ENCODE measurements at regions not wholly inside any gene's neighbourhood (a gene's known extent, or its start where the extent isn't known, plus 50 kb on each side); places are given as distances from the start of the nearest gene placed in this dataset.

- TF ChIP-seq DMTF1 (CRISPR knock-in tag; IDR thresholded peaks at IDR 0.05) (no peak), PITX1 (CRISPR knock-in tag; IDR thresholded peaks at IDR 0.05) (peak; percentile 31; the same call in 1 of the 2 replicates), ZNF563 (CRISPR knock-in tag; IDR thresholded peaks at IDR 0.05) (0 out of 2 replicates have a peak, but pooled peaks have one; percentile 24), PTBP1 (IDR thresholded peaks at IDR 0.05; ENCODE audit: low read depth, low read length, poor library complexity, severe bottlenecking) (no peak), FOXP1 (IDR thresholded peaks at IDR 0.05) (no peak), FOXP1 (CRISPR knock-in tag; IDR thresholded peaks at IDR 0.05) (peak; percentile 96), ZNF263 (CRISPR knock-in tag; IDR thresholded peaks at IDR 0.05) (no peak), ETV6 (CRISPR knock-in tag; conservative IDR thresholded peaks at IDR 0.05) (no peak), TEAD2 (CRISPR knock-in tag; IDR thresholded peaks at IDR 0.05) (no peak)
Observed at GRCh38 chr1:229003233-229004031, 267.5 kb upstream of the RAB4A start (continued).

DNA sequence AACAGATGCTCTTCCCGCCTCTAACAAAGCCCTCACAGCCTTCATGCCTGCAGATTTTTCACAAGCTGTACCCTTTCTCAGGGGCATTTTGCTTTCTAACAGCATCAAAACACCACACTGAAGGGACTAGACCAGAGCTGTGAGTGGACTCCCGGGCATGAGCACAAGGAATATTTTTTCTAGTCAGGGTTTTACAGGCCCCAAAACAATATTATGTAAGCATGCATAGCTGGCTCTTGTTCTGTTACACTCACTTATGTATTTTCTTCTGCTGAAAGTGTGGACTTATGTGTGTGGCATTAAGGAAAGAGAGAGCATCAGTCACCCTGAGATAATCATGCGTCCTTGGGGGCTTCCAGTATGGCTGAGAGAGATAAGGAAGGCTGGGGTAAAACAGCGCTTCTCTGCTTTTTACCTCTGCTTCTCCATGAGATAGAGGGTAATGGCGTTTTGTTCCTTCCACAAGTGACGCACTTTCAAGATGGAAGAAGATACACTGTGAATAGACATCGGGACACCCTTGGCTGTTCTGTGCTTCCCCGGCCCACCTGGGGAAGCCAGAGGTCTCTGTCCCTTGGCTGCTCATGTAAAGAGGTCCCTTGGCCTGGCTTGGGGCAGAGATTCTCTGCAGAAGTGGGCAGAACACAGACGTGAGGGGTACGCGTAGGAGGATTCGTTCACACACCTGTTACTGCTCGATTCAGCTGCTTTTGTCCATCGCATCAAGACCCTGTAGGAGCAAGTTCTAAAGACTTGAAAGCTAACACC is 266.7 kb upstream of the RAB4A start:
- H2AFZ ChIP-seq (ENCODE audit: low read length) = peak overlapping the region; percentile 7
- ChIA-PET CTCF (ENCODE audit: low intra/inter-chr PET ratio, low total read pairs) (no interaction called here), POLR2A (interaction anchor here (1.0 to 1.5 kb wide), 4 partner anchors 12 to 126 kb away, joined by 3 to 10 read pairs (median 5); no protein-coding TSS in a partner anchor)
- H3K4me3 ChIP-seq (replicated peaks in 1 of 3; ENCODE audit: insufficient read depth in 1 of 3, low read depth in 2 of 3, low read length in 3 of 3) = no peak overlapping the region
- no TSS peak for BruUV-seq (replicated peaks)
- H3K9me3 ChIP-seq (ENCODE audit: low read length) = no peaks in the 10 kb centered on the region
- no peak for ATAC-seq
- peaks cover 61% of the 10 kb centered on the region for H3K4me1 ChIP-seq (ENCODE audit: insufficient read depth, low read length)
- peak overlapping the region; percentile 69 for H3K27ac ChIP-seq (ENCODE audit: extremely low read length, insufficient read depth, low read length)
- H3K9ac ChIP-seq (ENCODE audit: insufficient read depth, low read depth, low read length) = peak overlapping the region; percentile 4; the same call in 1 of the 2 replicates
- intact Hi-C loops (cut with micrococcal nuclease; ENCODE audit: unreplicated experiment) (no loop called here), in situ Hi-C loops (cut with HindIII; ENCODE audit: extremely low pct_ligation_motif_present, low pct_unique_long_range_greater_than_20kb) (no loop called here)
- H4K20me1 ChIP-seq (ENCODE audit: insufficient read depth, low read length) = no peaks in the 10 kb centered on the region
- peak overlapping the region; percentile 25; the same call in 1 of the 2 replicates for H3K4me2 ChIP-seq (ENCODE audit: low read depth, low read length)
- WGBS (ENCODE audit: low lambda C conversion rate) = 92% methylated on average over 14 of the region's 14 CpGs
- FAIRE-seq = no peak
- H3K36me3 ChIP-seq (replicated peaks in 1 of 2; ENCODE audit: control insufficient read depth in 1 of 2, insufficient read depth in 2 of 2, low read length in 2 of 2) = no peaks in the 10 kb centered on the region
- no peaks in the 10 kb centered on the region for H3K79me2 ChIP-seq (ENCODE audit: insufficient read depth, low read length)
- DNase-seq (ENCODE audit: low spot score) = no peak
- H3K27me3 ChIP-seq (ENCODE audit: control insufficient read depth in 1 of 2, insufficient read depth in 2 of 2, low read length in 2 of 2) = no peaks in the 10 kb centered on the region
- TF ChIP-seq, protein P1, sequence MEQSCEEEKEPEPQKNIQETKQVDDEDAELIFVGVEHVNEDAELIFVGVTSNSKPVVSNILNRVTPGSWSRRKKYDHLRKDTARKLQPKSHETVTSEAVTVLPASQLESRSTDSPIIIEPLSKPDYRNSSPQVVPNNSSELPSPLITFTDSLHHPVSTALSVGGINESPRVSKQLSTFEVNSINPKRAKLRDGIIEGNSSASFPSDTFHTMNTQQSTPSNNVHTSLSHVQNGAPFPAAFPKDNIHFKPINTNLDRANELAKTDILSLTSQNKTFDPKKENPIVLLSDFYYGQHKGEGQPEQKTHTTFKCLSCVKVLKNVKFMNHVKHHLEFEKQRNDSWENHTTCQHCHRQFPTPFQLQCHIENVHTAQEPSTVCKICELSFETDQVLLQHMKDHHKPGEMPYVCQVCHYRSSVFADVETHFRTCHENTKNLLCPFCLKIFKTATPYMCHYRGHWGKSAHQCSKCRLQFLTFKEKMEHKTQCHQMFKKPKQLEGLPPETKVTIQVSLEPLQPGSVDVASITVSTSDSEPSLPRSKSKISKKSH (CRISPR knock-in tag; IDR thresholded peaks at IDR 0.05; ENCODE audit: borderline replicate concordance) = no peak
- TF ChIP-seq GZF1 (CRISPR knock-in tag; IDR thresholded peaks at IDR 0.05) = no peak
- no peak for TF ChIP-seq SIX1 (CRISPR knock-in tag; IDR thresholded peaks at IDR 0.05; ENCODE audit: borderline replicate concordance)
- TF ChIP-seq PRMT3 (CRISPR knock-in tag; IDR thresholded peaks at IDR 0.05; ENCODE audit: borderline replicate concordance, low read depth) = no peak
- TF ChIP-seq ZFP36L1 (CRISPR knock-in tag; IDR thresholded peaks at IDR 0.05) = no peak

Data from HepG2 (cell line).